ENCODE measurements at regions not wholly inside any gene's neighbourhood (a gene's known extent, or its start where the extent isn't known, plus 50 kb on each side); places are given as distances from the start of the nearest gene placed in this dataset.

DNA sequence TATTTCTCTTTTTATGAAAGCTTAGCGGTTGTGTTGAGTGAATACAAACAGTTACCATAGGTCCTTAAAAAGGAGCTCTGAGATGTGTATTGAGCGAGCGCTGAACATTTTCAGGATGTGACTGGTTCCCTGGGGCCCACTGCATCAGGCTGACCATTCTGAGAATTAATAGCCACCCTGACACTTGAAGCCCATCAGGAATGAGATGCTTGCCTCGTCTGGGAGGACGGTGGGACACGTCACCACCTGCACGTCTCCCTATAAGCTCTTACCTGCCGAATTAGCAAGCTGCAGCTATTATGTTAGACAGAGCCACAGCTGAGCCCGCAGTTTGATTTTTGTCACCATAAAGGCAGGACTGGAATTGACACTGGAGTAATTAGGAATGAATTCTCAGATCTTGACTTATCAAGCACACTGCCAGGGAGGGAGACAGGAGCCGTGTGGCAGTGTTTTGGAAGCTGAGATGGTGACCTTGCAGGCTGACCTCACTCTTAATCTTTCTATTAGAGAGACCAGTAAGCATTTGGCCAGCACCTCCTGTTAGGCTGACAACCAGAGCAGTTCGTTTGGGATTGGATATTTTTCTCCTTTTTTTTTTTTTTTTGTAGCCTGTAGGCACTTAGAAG, 373.1 kb upstream of the WWC1 start:
- Histone ChIP-seq H3K27me3 (ENCODE audit: control insufficient read depth in 5 of 5, insufficient read depth in 4 of 5, low read length in 5 of 5) (peaks cover 0 to 11% (median 0%) of the 10 kb centered on the region in 5 donors), H3K4me3 (ENCODE audit: low read depth in 1 of 5, low read length in 5 of 5) (no peak overlapping the region), H3K36me3 (ENCODE audit: control insufficient read depth in 5 of 5, insufficient read depth in 5 of 5, low read length in 5 of 5) (no peaks in the 10 kb centered on the region), H3K4me1 (ENCODE audit: control insufficient read depth in 5 of 5, insufficient read depth in 5 of 5, low read length in 5 of 5) (no peaks in the 10 kb centered on the region), H3K9me3 (ENCODE audit: control insufficient read depth in 5 of 5, low read length in 5 of 5) (peaks cover 0 to 10% (median 9%) of the 10 kb centered on the region in 5 donors), H3K27ac (ENCODE audit: low read depth, low read length) (no peak overlapping the region), H3K9ac (ENCODE audit: low read length in 5 of 5) (no peak overlapping the region)

DNA sequence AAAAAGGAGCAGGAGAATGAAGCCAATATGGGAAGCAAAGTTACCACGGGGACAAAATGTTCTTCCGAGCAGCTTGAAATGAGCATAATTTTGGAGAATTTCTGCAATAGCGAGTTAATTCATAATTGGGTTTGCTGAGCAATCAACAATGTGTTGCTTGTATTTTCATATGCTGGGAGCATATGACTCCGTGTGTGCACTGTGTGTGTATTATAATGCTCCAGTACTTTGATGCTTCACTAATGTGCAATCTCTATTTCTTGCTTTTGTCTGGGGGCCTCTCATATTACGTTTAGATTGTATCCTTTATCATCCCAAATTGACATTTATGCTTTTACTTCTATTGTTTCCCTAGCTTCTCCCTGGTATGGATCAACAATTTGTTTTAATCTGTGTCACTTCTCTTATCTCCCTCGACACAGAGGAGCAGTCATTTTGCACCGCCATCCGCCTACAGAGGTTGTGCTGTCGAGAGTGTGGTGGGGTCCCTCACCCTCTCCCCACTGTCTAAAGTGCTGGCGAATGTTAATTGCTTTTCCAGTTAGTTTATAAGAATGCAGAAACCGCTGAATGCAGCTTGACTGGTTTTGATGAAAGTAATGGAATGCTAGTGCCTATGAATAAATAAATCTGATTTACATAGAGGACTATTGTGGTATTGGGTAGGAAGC, 372.5 kb upstream of the WWC1 start:
- Histone ChIP-seq H3K27ac (ENCODE audit: low read depth, low read length) (no peak overlapping the region), H3K9ac (ENCODE audit: low read length in 5 of 5) (no peak overlapping the region), H3K36me3 (ENCODE audit: control insufficient read depth in 5 of 5, insufficient read depth in 5 of 5, low read length in 5 of 5) (no peaks in the 10 kb centered on the region), H3K4me3 (ENCODE audit: low read depth in 1 of 5, low read length in 5 of 5) (no peak overlapping the region), H3K9me3 (ENCODE audit: control insufficient read depth in 5 of 5, low read length in 5 of 5) (peaks cover 0 to 9% (median 7%) of the 10 kb centered on the region in 5 donors), H3K4me1 (ENCODE audit: control insufficient read depth in 5 of 5, insufficient read depth in 5 of 5, low read length in 5 of 5) (no peaks in the 10 kb centered on the region), H3K27me3 (ENCODE audit: control insufficient read depth in 5 of 5, insufficient read depth in 4 of 5, low read length in 5 of 5) (peaks cover 0 to 11% (median 0%) of the 10 kb centered on the region in 5 donors)

DNA sequence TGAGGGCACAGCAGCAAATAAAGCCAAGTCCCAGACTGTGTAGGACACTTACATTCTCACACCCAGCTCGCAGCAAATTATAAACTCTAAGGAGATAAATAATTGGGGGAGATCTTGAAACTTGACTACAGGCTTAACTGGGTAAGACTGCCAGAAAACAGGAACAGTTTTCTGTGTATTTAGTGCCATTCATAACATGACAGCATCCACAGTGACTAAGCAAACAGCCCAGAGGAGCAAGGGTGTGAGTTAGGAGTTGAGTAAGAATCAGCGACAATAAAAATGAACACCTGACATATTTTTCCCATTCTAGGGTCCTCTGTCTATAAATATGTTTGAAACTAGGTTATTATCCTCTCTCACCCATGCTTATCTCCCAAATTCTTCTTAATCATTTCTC, 370.9 kb upstream of the WWC1 start:
- Histone ChIP-seq H3K27me3 (ENCODE audit: control insufficient read depth in 5 of 5, insufficient read depth in 4 of 5, low read length in 5 of 5) (peaks cover 0 to 7% (median 0%) of the 10 kb centered on the region in 5 donors), H3K9me3 (ENCODE audit: control insufficient read depth in 5 of 5, low read length in 5 of 5) (no peaks in the 10 kb centered on the region), H3K4me1 (ENCODE audit: control insufficient read depth in 5 of 5, insufficient read depth in 5 of 5, low read length in 5 of 5) (no peaks in the 10 kb centered on the region), H3K9ac (ENCODE audit: low read length in 5 of 5) (no peak overlapping the region), H3K27ac (ENCODE audit: low read depth, low read length) (no peak overlapping the region), H3K4me3 (ENCODE audit: low read depth in 1 of 5, low read length in 5 of 5) (no peak overlapping the region), H3K36me3 (ENCODE audit: control insufficient read depth in 5 of 5, insufficient read depth in 5 of 5, low read length in 5 of 5) (no peaks in the 10 kb centered on the region)

DNA sequence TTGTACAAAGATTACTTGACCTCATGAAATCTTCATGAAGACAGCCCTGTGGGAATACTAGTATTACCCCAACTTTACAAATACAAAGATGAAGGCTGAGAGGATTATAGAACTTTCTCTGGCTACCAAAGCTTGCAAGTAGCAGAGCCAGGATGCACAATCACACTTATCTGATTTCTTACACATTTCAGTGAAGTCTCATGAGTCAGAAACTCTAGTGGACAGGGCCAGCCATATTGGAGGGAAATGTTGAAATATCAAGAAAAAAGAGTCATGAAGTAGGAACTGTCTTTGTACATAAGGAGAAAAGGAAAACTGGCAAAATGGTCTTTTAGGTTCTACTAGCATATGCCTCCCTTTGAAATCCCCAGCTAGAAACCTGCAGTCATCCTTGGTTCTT, 369.6 kb upstream of the WWC1 start:
- H3K27me3 ChIP-seq (ENCODE audit: control insufficient read depth in 5 of 5, insufficient read depth in 4 of 5, low read length in 5 of 5) = peaks cover 0 to 7% (median 0%) of the 10 kb centered on the region in 5 donors
- peaks cover 0 to 3% (median 2%) of the 10 kb centered on the region in 5 donors for H3K9me3 ChIP-seq (ENCODE audit: control insufficient read depth in 5 of 5, low read length in 5 of 5)
- H3K36me3 ChIP-seq (ENCODE audit: control insufficient read depth in 5 of 5, insufficient read depth in 5 of 5, low read length in 5 of 5) = no peaks in the 10 kb centered on the region
- H3K4me1 ChIP-seq (ENCODE audit: control insufficient read depth in 5 of 5, insufficient read depth in 5 of 5, low read length in 5 of 5) = no peaks in the 10 kb centered on the region
- H3K27ac ChIP-seq (ENCODE audit: low read depth, low read length) = no peak overlapping the region
- H3K4me3 ChIP-seq (ENCODE audit: low read depth in 1 of 5, low read length in 5 of 5) = no peak overlapping the region
- no peak overlapping the region for H3K9ac ChIP-seq (ENCODE audit: low read length in 5 of 5)

DNA sequence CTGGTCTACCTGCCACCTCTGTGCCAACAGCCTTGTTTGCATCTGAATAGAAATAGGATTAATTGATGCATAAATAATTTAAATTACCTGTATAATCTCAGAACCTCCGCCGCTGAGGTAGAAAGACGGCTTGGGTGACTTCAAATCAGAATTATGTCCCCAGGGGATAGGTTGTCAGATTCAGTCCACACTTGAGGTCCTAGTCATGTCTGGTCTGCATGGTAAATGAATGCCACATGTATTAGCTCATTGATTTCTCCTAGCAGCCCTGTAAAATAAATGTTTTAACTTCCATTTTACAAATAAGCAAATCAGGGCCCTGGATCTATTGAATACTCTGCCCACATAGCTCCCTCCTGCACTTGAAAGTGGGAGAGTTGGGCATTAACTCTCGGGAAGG, 368.0 kb upstream of the WWC1 start:
- no peaks in the 10 kb centered on the region for H3K4me1 ChIP-seq (ENCODE audit: control insufficient read depth in 5 of 5, insufficient read depth in 5 of 5, low read length in 5 of 5)
- no peaks in the 10 kb centered on the region for H3K36me3 ChIP-seq (ENCODE audit: control insufficient read depth in 5 of 5, insufficient read depth in 5 of 5, low read length in 5 of 5)
- peaks cover 0 to 3% (median 2%) of the 10 kb centered on the region in 5 donors for H3K9me3 ChIP-seq (ENCODE audit: control insufficient read depth in 5 of 5, low read length in 5 of 5)
- no peak overlapping the region for H3K27ac ChIP-seq (ENCODE audit: low read depth, low read length)
- no peak overlapping the region for H3K9ac ChIP-seq (ENCODE audit: low read length in 5 of 5)
- H3K4me3 ChIP-seq (ENCODE audit: low read depth in 1 of 5, low read length in 5 of 5) = no peak overlapping the region
- H3K27me3 ChIP-seq (ENCODE audit: control insufficient read depth in 5 of 5, insufficient read depth in 4 of 5, low read length in 5 of 5) = peaks cover 0 to 4% (median 0%) of the 10 kb centered on the region in 5 donors

DNA sequence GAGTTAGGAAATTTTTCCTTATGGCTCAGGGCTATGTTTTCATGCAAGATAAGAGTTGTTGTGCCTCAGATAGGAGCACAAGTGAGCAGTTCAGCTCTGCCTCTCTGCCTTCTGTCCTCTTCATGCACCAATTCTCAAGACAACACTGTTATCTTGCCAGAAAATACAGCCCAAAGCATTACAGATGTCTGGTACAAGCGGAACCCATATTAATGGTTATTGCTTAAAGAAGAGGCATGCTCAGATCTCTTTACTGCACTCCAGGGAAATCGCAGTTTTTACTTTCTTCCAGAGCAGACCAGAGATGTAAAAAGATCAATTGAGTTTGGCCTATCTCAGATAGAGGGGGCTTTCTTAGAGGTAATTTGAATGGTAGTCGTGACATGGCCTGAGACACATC, 361.6 kb upstream of the WWC1 start:
- Histone ChIP-seq H3K4me1 (ENCODE audit: control insufficient read depth in 5 of 5, insufficient read depth in 5 of 5, low read length in 5 of 5) (no peaks in the 10 kb centered on the region), H3K9me3 (ENCODE audit: control insufficient read depth in 5 of 5, low read length in 5 of 5) (peaks cover 0 to 3% (median 2%) of the 10 kb centered on the region in 5 donors), H3K9ac (ENCODE audit: low read length in 5 of 5) (no peak overlapping the region), H3K27me3 (ENCODE audit: control insufficient read depth in 5 of 5, insufficient read depth in 4 of 5, low read length in 5 of 5) (no peaks in the 10 kb centered on the region), H3K4me3 (ENCODE audit: low read depth in 1 of 5, low read length in 5 of 5) (no peak overlapping the region), H3K27ac (ENCODE audit: low read depth, low read length) (no peak overlapping the region), H3K36me3 (ENCODE audit: control insufficient read depth in 5 of 5, insufficient read depth in 5 of 5, low read length in 5 of 5) (no peaks in the 10 kb centered on the region)

DNA sequence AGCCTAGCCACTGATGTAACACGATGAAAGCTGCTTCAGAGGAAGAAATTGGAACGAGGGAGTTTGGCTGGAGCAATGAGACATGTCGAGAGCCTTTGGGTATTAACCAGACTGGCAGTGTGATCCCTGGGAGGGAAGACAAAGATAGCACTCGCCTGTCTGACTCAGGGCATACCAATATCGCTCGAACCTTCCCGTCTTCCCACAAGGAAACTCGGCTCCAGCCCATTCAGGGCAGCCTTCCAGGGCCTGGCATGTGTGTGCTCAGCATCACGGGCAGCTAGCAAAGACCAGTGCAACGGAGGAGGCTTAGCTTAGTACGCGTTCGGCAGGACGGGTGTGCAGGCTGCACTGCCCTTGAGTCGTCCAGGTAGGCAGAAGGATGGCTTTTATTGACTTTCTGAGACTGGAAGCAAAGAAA, 356.9 kb upstream of the WWC1 start:
- H3K9ac ChIP-seq (ENCODE audit: low read length in 5 of 5) = no peak overlapping the region
- H3K27ac ChIP-seq (ENCODE audit: low read depth, low read length) = no peak overlapping the region
- no peaks in the 10 kb centered on the region for H3K4me1 ChIP-seq (ENCODE audit: control insufficient read depth in 5 of 5, insufficient read depth in 5 of 5, low read length in 5 of 5)
- H3K4me3 ChIP-seq (ENCODE audit: low read depth in 1 of 5, low read length in 5 of 5) = no peak overlapping the region
- H3K36me3 ChIP-seq (ENCODE audit: control insufficient read depth in 5 of 5, insufficient read depth in 5 of 5, low read length in 5 of 5) = no peaks in the 10 kb centered on the region
- H3K9me3 ChIP-seq (ENCODE audit: control insufficient read depth in 5 of 5, low read length in 5 of 5) = no peaks in the 10 kb centered on the region
- no peaks in the 10 kb centered on the region for H3K27me3 ChIP-seq (ENCODE audit: control insufficient read depth in 5 of 5, insufficient read depth in 4 of 5, low read length in 5 of 5)

DNA sequence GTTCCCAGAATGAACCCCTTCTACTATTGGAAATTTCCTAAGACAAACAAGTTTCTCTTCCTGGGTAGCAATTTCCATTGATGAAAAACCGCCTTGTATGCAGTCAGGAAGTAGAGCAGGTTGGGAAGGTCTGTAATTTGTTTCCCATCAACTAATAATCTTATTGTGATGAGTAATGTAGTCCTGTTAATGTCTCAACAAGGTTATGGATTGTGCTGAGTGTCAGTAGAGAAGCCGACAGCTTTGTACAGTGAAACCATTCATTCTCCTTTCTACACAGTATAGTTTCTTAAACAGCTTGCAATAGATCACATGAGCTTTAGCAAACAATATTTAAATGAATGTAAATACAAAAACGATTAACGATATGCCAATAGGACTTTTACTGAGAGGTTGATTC, 355.4 kb upstream of the WWC1 start:
- Histone ChIP-seq H3K27ac (ENCODE audit: low read depth, low read length) (no peak overlapping the region), H3K9me3 (ENCODE audit: control insufficient read depth in 5 of 5, low read length in 5 of 5) (no peaks in the 10 kb centered on the region), H3K27me3 (ENCODE audit: control insufficient read depth in 5 of 5, insufficient read depth in 4 of 5, low read length in 5 of 5) (no peaks in the 10 kb centered on the region), H3K36me3 (ENCODE audit: control insufficient read depth in 5 of 5, insufficient read depth in 5 of 5, low read length in 5 of 5) (no peaks in the 10 kb centered on the region), H3K9ac (ENCODE audit: low read length in 5 of 5) (no peak overlapping the region), H3K4me3 (ENCODE audit: low read depth in 1 of 5, low read length in 5 of 5) (no peak overlapping the region), H3K4me1 (ENCODE audit: control insufficient read depth in 5 of 5, insufficient read depth in 5 of 5, low read length in 5 of 5) (peaks cover 0 to 8% (median 0%) of the 10 kb centered on the region in 5 donors)

DNA sequence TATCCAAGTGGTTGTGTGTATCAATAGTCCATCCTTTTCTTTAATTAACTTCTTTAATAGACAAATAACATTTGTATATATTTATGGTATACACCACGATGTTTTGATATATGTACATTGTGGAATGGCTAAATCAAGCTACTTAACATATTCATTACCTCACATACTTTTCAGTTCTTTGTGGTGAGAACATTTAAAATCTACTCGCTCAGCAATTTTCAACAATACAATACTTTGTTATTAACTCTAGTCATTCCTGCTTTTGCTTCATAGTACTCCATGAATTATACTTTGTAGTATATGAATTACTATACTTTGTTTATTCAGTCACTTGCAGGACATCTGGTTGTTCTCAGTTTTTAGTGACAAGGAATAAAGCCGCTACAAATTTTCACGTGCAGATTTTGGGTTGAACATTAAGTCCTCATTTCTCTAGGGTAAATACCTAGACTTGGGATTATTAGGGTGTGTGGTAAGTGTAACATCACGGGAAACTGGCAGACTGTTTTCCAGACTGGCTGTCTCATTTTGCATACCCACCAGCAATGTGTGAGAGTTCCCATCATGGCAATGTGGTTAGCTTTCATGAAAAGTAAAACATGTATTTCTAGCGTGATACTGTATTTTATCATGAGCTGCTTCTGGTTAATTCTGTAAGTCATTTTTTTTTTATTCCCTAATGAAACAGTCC, 354.4 kb upstream of the WWC1 start:
- peaks cover 0 to 8% (median 0%) of the 10 kb centered on the region in 5 donors for H3K4me1 ChIP-seq (ENCODE audit: control insufficient read depth in 5 of 5, insufficient read depth in 5 of 5, low read length in 5 of 5)
- H3K36me3 ChIP-seq (ENCODE audit: control insufficient read depth in 5 of 5, insufficient read depth in 5 of 5, low read length in 5 of 5) = no peaks in the 10 kb centered on the region
- H3K4me3 ChIP-seq (ENCODE audit: low read depth in 1 of 5, low read length in 5 of 5) = no peak overlapping the region
- H3K9me3 ChIP-seq (ENCODE audit: control insufficient read depth in 5 of 5, low read length in 5 of 5) = no peaks in the 10 kb centered on the region
- no peak overlapping the region for H3K9ac ChIP-seq (ENCODE audit: low read length in 5 of 5)
- no peak overlapping the region for H3K27ac ChIP-seq (ENCODE audit: low read depth, low read length)
- H3K27me3 ChIP-seq (ENCODE audit: control insufficient read depth in 5 of 5, insufficient read depth in 4 of 5, low read length in 5 of 5) = no peaks in the 10 kb centered on the region

DNA sequence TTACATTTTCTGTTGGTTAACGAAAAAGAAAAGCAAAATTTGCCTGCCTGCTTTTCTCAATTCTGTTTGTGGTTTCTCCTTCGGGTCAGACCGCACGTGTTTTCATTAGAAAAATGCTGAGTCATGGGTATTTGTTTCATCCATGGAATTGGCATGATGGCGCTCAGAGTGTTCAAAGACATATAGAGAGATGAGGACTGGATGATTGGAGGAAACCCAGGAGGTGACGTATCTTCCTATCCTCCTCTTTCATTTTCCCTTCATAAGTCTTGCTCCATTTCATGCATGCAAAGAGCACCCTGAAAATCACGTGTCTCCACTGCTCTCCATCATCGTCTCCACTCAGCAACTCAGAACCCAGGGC, 353.8 kb upstream of the WWC1 start:
- H3K9me3 ChIP-seq (ENCODE audit: control insufficient read depth in 5 of 5, low read length in 5 of 5) = no peaks in the 10 kb centered on the region
- no peak overlapping the region for H3K9ac ChIP-seq (ENCODE audit: low read length in 5 of 5)
- no peak overlapping the region for H3K4me3 ChIP-seq (ENCODE audit: low read depth in 1 of 5, low read length in 5 of 5)
- no peaks in the 10 kb centered on the region for H3K36me3 ChIP-seq (ENCODE audit: control insufficient read depth in 5 of 5, insufficient read depth in 5 of 5, low read length in 5 of 5)
- no peaks in the 10 kb centered on the region for H3K27me3 ChIP-seq (ENCODE audit: control insufficient read depth in 5 of 5, insufficient read depth in 4 of 5, low read length in 5 of 5)
- peaks cover 0 to 8% (median 0%) of the 10 kb centered on the region in 5 donors for H3K4me1 ChIP-seq (ENCODE audit: control insufficient read depth in 5 of 5, insufficient read depth in 5 of 5, low read length in 5 of 5)
- no peak overlapping the region for H3K27ac ChIP-seq (ENCODE audit: low read depth, low read length)

Measured in subcutaneous abdominal adipose tissue (tissue), 5 donors.